Retinal pigment epithelial cell (primary cell): ENCODE measurements at regions not wholly inside any gene's neighbourhood (a gene's known extent, or its start where the extent isn't known, plus 50 kb on each side); places are given as distances from the start of the nearest gene placed in this dataset.
A peak's percentile ranks its signal among the peaks of the same experiment; 100 is the strongest.

Experiments used
- DNase-seq: peaks from one replicate; pipeline ENCODE4 v3.0.0-alpha.2; 2010; ENCODE audit warnings: low read depth
- H3K4me3 ChIP-seq: 2 replicates; pipeline ENCODE4 v1.5.1; 2011; ENCODE audit warnings: mild to moderate bottlenecking, low read length, control low read depth, moderate library complexity
- CTCF ChIP-seq: conservative IDR thresholded peaks from 2 replicates; pipeline ENCODE4 v1.5.1; 2011; ENCODE audit warnings: low read depth, low read length, control low read depth, inconsistent platforms

- H3K4me3 ChIP-seq: no peak overlapping the region
- no peak for DNase-seq
- TF ChIP-seq CTCF: no peak
Measured at GRCh38 chr4:110860125-110860524, 237.2 kb upstream of the PITX2 start.

GRCh38 chr4:110860901-110861300 lies 238.0 kb upstream of the PITX2 start:
- peak; percentile 99 for DNase-seq
- no peak for TF ChIP-seq CTCF
- no peak overlapping the region for H3K4me3 ChIP-seq

DNA sequence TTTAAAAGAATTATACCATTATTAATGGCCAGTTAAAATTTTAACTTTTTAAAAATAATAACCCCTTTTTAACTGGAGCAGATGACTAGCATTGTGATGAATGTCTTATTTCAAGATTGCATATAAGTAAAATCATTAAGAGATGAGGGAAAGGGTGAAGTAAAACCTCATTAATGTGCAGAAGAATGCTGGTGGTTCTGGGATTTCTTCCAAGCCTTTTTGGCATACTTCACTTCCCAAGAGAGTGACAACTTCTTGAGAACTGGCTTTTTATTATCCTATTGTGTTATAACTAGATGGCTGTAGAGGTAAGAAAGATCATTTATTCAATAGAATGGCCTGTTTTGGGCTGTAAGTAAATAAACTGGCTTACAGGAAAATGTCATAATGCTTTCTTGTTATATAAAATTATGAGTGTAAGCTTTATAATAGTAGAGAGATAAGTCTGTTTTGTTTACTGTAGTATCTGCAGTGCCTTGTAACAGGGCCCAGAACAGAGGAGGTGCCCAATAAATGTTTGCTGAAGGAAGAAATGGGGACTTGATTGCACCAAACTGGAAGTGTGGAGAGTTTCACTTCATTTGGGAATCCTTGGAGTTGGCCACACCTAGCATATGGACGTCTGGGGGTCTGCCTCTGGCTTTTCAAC lies 242.9 kb upstream of the PITX2 start:
- DNase-seq: peak; percentile 94
- no peak overlapping the region for H3K4me3 ChIP-seq
- no peak for TF ChIP-seq CTCF

- DNase-seq: no peak
- no peak for TF ChIP-seq CTCF
Measured at GRCh38 chr4:110867251-110867960, 244.5 kb upstream of the PITX2 start.

DNA sequence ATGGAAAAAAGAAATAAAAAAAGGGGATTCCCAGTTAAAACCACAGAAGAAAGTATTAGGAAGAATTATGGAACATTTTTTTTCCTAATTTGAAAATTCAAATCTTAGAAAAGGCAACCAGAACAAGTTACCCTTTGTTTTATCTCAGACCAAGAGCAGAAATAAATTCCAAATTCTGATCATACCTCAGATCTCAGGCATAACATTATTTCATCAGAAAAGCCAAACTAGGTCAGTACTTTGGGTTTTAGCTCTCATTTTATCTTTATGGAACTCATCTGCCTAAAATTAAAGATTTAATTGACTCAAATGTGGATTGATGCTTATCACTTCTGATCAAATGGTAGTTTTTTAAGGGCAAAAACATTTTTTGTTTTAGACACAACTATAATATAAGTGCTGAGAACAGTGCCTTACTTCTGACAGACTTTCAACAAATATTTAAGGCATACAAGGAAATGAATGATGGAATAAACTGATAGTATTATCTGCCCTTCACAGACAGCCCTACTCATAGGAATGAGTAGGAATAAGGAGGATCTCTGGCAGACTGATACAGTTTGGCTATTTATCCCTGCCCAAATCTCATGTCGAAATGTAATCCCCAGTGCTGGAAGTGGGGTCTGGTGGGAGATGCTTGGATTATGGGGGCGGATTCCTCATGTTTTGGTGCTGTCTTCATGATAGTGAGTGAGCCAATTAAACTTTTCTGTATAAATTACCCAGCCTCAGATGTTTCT lies 245.3 kb upstream of the PITX2 start:
- no peak for DNase-seq
- H3K4me3 ChIP-seq: no peak overlapping the region
- no peak for TF ChIP-seq CTCF

More at GRCh38 chr4:110867251-110867960, 244.5 kb upstream of the PITX2 start:
- no peak overlapping the region for H3K4me3 ChIP-seq

- no peak for TF ChIP-seq CTCF
- DNase-seq: no peak
Measured at GRCh38 chr4:110869114-110869513, 246.2 kb upstream of the PITX2 start.

More at GRCh38 chr4:110869114-110869513, 246.2 kb upstream of the PITX2 start:
- H3K4me3 ChIP-seq: no peak overlapping the region
